ENCODE measurements at regions not wholly inside any gene's neighbourhood (a gene's known extent, or its start where the extent isn't known, plus 50 kb on each side); places are given as distances from the start of the nearest gene placed in this dataset.

GRCh38 chr5:175116466-175117048 lies 327.4 kb downstream of the DRD1 start:
- DNase-seq (ENCODE audit: low read depth): no peak

GRCh38 chr5:175115831-175116230 lies 328.2 kb downstream of the DRD1 start:
- no peak for DNase-seq (ENCODE audit: low read depth)

- DNase-seq (ENCODE audit: low read depth): no peak
Observed at GRCh38 chr5:175113947-175114346, 330.0 kb downstream of the DRD1 start.

GRCh38 chr5:175109058-175109755 lies 334.8 kb downstream of the DRD1 start:
- peak; percentile 5 for DNase-seq (ENCODE audit: low read depth)

- DNase-seq (ENCODE audit: low read depth): no peak
Observed at GRCh38 chr5:175107865-175108264, 336.1 kb downstream of the DRD1 start.

- no peak for DNase-seq (ENCODE audit: low read depth)
Observed at GRCh38 chr5:175107028-175107588, 336.9 kb downstream of the DRD1 start.

- no peak for DNase-seq (ENCODE audit: low read depth)
Observed at GRCh38 chr5:175104677-175105076, 339.3 kb downstream of the DRD1 start.

- DNase-seq (ENCODE audit: low read depth): no peak
Observed at GRCh38 chr5:175103746-175104145, 340.2 kb downstream of the DRD1 start.

- DNase-seq (ENCODE audit: low read depth): no peak
Observed at GRCh38 chr5:175102717-175103116, 341.3 kb downstream of the DRD1 start.

GRCh38 chr5:175098301-175098700 lies 345.7 kb downstream of the DRD1 start:
- no peak for DNase-seq (ENCODE audit: low read depth)

GRCh38 chr5:175096469-175097165 lies 347.4 kb downstream of the DRD1 start:
- DNase-seq (ENCODE audit: low read depth): no peak

GRCh38 chr5:175094461-175094860 lies 349.5 kb downstream of the DRD1 start:
- no peak for DNase-seq (ENCODE audit: low read depth)

GRCh38 chr5:175092691-175093090 lies 351.3 kb downstream of the DRD1 start:
- DNase-seq (ENCODE audit: low read depth): no peak

GRCh38 chr5:175088963-175089362 lies 355.0 kb downstream of the DRD1 start:
- DNase-seq (ENCODE audit: low read depth): no peak

GRCh38 chr5:175082866-175083590 lies 358.6 kb downstream of the MSX2 start:
- no peak for DNase-seq (ENCODE audit: low read depth)

- DNase-seq (ENCODE audit: low read depth): no peak
Observed at GRCh38 chr5:175082346-175082745, 358.0 kb downstream of the MSX2 start.

- DNase-seq (ENCODE audit: low read depth): no peak
Observed at GRCh38 chr5:175079707-175080106, 355.3 kb downstream of the MSX2 start.

- DNase-seq (ENCODE audit: low read depth): no peak
Observed at GRCh38 chr5:175070283-175070682, 345.9 kb downstream of the MSX2 start.

GRCh38 chr5:175060257-175060656 lies 335.9 kb downstream of the MSX2 start:
- DNase-seq (ENCODE audit: low read depth): no peak

GRCh38 chr5:175059687-175060211 lies 335.4 kb downstream of the MSX2 start:
- peak; percentile 30 for DNase-seq (ENCODE audit: low read depth)

- DNase-seq (ENCODE audit: low read depth): no peak
Observed at GRCh38 chr5:175056831-175057230, 332.4 kb downstream of the MSX2 start.

All from HT1080 (cell line).